ENCODE measurements at regions not wholly inside any gene's neighbourhood (a gene's known extent, or its start where the extent isn't known, plus 50 kb on each side); places are given as distances from the start of the nearest gene placed in this dataset.

- TF ChIP-seq, protein P1, sequence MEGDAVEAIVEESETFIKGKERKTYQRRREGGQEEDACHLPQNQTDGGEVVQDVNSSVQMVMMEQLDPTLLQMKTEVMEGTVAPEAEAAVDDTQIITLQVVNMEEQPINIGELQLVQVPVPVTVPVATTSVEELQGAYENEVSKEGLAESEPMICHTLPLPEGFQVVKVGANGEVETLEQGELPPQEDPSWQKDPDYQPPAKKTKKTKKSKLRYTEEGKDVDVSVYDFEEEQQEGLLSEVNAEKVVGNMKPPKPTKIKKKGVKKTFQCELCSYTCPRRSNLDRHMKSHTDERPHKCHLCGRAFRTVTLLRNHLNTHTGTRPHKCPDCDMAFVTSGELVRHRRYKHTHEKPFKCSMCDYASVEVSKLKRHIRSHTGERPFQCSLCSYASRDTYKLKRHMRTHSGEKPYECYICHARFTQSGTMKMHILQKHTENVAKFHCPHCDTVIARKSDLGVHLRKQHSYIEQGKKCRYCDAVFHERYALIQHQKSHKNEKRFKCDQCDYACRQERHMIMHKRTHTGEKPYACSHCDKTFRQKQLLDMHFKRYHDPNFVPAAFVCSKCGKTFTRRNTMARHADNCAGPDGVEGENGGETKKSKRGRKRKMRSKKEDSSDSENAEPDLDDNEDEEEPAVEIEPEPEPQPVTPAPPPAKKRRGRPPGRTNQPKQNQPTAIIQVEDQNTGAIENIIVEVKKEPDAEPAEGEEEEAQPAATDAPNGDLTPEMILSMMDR (conservative IDR thresholded peaks at IDR 0.05; ENCODE audit: low read depth, low read length): no peak
- TF ChIP-seq EZH2 (IDR thresholded peaks at IDR 0.05; ENCODE audit: low read length, unreplicated experiment) (no peak), EZH2phosphoT487 (IDR thresholded peaks at IDR 0.05; ENCODE audit: borderline replicate concordance, low read length) (no peak)
- Histone ChIP-seq H3K36me3 (ENCODE audit: low read depth, low read length) (0 out of 2 replicates have a peak, but pooled peaks cover 4% of the 10 kb centered on the region), H3F3A (ENCODE audit: low read length, unreplicated experiment) (no peaks in the 10 kb centered on the region), H3K4me3 (ENCODE audit: low read length) (no peak overlapping the region), H3K27ac (ENCODE audit: low read length) (no peak overlapping the region), H2AFZ (ENCODE audit: low read length) (no peak overlapping the region), H3K79me2 (ENCODE audit: low read length) (peaks cover 64% of the 10 kb centered on the region), H3K4me1 (ENCODE audit: insufficient read depth, low read length) (peaks cover 35% of the 10 kb centered on the region), H3K27me3 (ENCODE audit: low read length) (no peaks in the 10 kb centered on the region), H3K9me3 (ENCODE audit: low read length) (no peaks in the 10 kb centered on the region), H4K20me1 (ENCODE audit: low read length) (no peaks in the 10 kb centered on the region), H3K9me2 (replicated peaks; ENCODE audit: low read length) (no peaks in the 10 kb centered on the region), H3K4me2 (ENCODE audit: low read length) (no peak overlapping the region), H3K9ac (ENCODE audit: low read length) (no peak overlapping the region)
- CTCF ChIA-PET: interaction anchor here (1.1 kb wide), 1 partner anchor 41 kb away, joined by 3 read pairs; no protein-coding TSS in a partner anchor
- no TSS peak for BruUV-seq (replicated peaks)
- ATAC-seq: no peak
- POLR2A ChIA-PET (ENCODE audit: unreplicated experiment): no interaction called here
- intact Hi-C loops (cut with micrococcal nuclease): loop anchor here (10.0 kb wide), 1 partner anchor 290 kb away; no protein-coding TSS in a partner anchor
- DNase-seq: no peak
Measured at GRCh38 chr17:72425133-72425793, 304.4 kb downstream of the SOX9 start.

- H3K9ac ChIP-seq (ENCODE audit: low read length): no peak overlapping the region
- TF ChIP-seq, protein P1 (conservative IDR thresholded peaks at IDR 0.05; ENCODE audit: low read depth, low read length): no peak
- TF ChIP-seq EZH2phosphoT487 (IDR thresholded peaks at IDR 0.05; ENCODE audit: borderline replicate concordance, low read length) (no peak), EZH2 (IDR thresholded peaks at IDR 0.05; ENCODE audit: low read length, unreplicated experiment) (no peak)
- no peaks in the 10 kb centered on the region for H3F3A ChIP-seq (ENCODE audit: low read length, unreplicated experiment)
- intact Hi-C loops (cut with micrococcal nuclease): loop anchor here (10.0 kb wide), 1 partner anchor 289 kb away; no protein-coding TSS in a partner anchor
- H3K4me2 ChIP-seq (ENCODE audit: low read length): no peak overlapping the region
- H3K4me3 ChIP-seq (ENCODE audit: low read length): no peak overlapping the region
- H3K36me3 ChIP-seq (ENCODE audit: low read depth, low read length): 0 out of 2 replicates have a peak, but pooled peaks cover 4% of the 10 kb centered on the region
- H3K9me2 ChIP-seq (replicated peaks; ENCODE audit: low read length): no peaks in the 10 kb centered on the region
- DNase-seq: no peak
- peaks cover 30% of the 10 kb centered on the region for H3K4me1 ChIP-seq (ENCODE audit: insufficient read depth, low read length)
- H4K20me1 ChIP-seq (ENCODE audit: low read length): no peaks in the 10 kb centered on the region
- H3K27me3 ChIP-seq (ENCODE audit: low read length): no peaks in the 10 kb centered on the region
- H3K27ac ChIP-seq (ENCODE audit: low read length): no peak overlapping the region
- H2AFZ ChIP-seq (ENCODE audit: low read length): no peak overlapping the region
- H3K79me2 ChIP-seq (ENCODE audit: low read length): peaks cover 64% of the 10 kb centered on the region
- BruUV-seq (replicated peaks): no TSS peak
- no peak for ATAC-seq
- ChIA-PET CTCF (no interaction called here), POLR2A (ENCODE audit: unreplicated experiment) (no interaction called here)
- no peaks in the 10 kb centered on the region for H3K9me3 ChIP-seq (ENCODE audit: low read length)
Measured at GRCh38 chr17:72425794-72426168, 305.0 kb downstream of the SOX9 start.

DNA sequence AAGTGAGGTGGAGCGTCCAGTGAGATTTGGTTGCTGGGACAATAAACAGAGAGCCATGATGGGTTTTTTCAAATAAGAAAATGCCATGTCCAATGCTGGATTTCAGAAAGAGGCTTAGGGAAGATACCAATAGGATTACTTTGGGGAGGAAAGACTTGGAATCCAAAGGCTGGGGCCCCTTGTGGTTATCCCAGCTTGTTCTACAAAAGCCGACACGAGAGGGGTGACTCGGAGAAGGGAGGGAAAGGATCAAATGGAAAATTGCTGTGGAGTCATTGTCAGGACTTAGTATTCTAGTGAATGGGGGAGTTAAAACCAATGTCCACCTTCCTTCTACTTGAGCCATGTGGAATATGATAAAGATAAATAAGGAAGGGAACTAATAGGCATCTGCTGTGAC lies 305.5 kb downstream of the SOX9 start:
- H3K4me3 ChIP-seq (ENCODE audit: low read length): no peak overlapping the region
- 0 out of 2 replicates have a peak, but pooled peaks cover 4% of the 10 kb centered on the region for H3K36me3 ChIP-seq (ENCODE audit: low read depth, low read length)
- ATAC-seq: no peak
- no peak overlapping the region for H3K9ac ChIP-seq (ENCODE audit: low read length)
- TF ChIP-seq, protein P1 (conservative IDR thresholded peaks at IDR 0.05; ENCODE audit: low read depth, low read length): no peak
- no peaks in the 10 kb centered on the region for H3K27me3 ChIP-seq (ENCODE audit: low read length)
- no peaks in the 10 kb centered on the region for H3K9me3 ChIP-seq (ENCODE audit: low read length)
- intact Hi-C loops (cut with micrococcal nuclease): loop anchor here (10.0 kb wide), 1 partner anchor 288 kb away; no protein-coding TSS in a partner anchor
- BruUV-seq (replicated peaks): no TSS peak
- H3K27ac ChIP-seq (ENCODE audit: low read length): no peak overlapping the region
- DNase-seq: no peak
- H4K20me1 ChIP-seq (ENCODE audit: low read length): no peaks in the 10 kb centered on the region
- no peak overlapping the region for H3K4me2 ChIP-seq (ENCODE audit: low read length)
- H3K79me2 ChIP-seq (ENCODE audit: low read length): peaks cover 68% of the 10 kb centered on the region
- peaks cover 26% of the 10 kb centered on the region for H3K4me1 ChIP-seq (ENCODE audit: insufficient read depth, low read length)
- ChIA-PET CTCF (no interaction called here), POLR2A (ENCODE audit: unreplicated experiment) (no interaction called here)
- no peaks in the 10 kb centered on the region for H3F3A ChIP-seq (ENCODE audit: low read length, unreplicated experiment)
- H3K9me2 ChIP-seq (replicated peaks; ENCODE audit: low read length): no peaks in the 10 kb centered on the region
- H2AFZ ChIP-seq (ENCODE audit: low read length): no peak overlapping the region

Data from PC-3 (cell line).